DND-41 (cell line): ENCODE measurements at regions not wholly inside any gene's neighbourhood (a gene's known extent, or its start where the extent isn't known, plus 50 kb on each side); places are given as distances from the start of the nearest gene placed in this dataset.

Experiments used
- CTCF ChIP-seq: IDR thresholded peaks from 2 replicates; pipeline ENCODE4 v1.5.1; 2012; ENCODE audit warnings: borderline replicate concordance, low read length, moderate library complexity, mild to moderate bottlenecking; ENCODE audit not compliant: poor library complexity, severe bottlenecking; ENCODE audit errors: extremely low read depth
- EZH2 ChIP-seq: IDR thresholded peaks from 3 replicates; pipeline ENCODE4 v1.6.1; 2012; ENCODE audit warnings: borderline replicate concordance, low read depth, mild to moderate bottlenecking, moderate library complexity, low read length, inconsistent platforms; ENCODE audit not compliant: severe bottlenecking

- TF ChIP-seq CTCF (no peak), EZH2 (no peak)
Observed at GRCh38 chr7:39810710-39811109, 139.3 kb upstream of the CDK13 start.
